Thyroid gland (tissue), 4 donors: ENCODE measurements at regions not wholly inside any gene's neighbourhood (a gene's known extent, or its start where the extent isn't known, plus 50 kb on each side); places are given as distances from the start of the nearest gene placed in this dataset.

Experiments used
- DNase-seq, 2 donors: peaks; one replicate each; pipeline ENCODE4 v3.0.0-alpha.2; 2019
- H3K27ac ChIP-seq, 3 donors: fragments of 200-600 bp; sonication (generic); 1 replicate in 2 of 3; 2 replicates in 1 of 3; pipeline ENCODE4 v1.5.1; 2016 to 2019; ENCODE audit warnings: mild to moderate bottlenecking in 1 of 3, moderate library complexity in 1 of 3
- H3K27me3 ChIP-seq: fragments of 200-600 bp; sonication (generic); one replicate; pipeline ENCODE4 v1.5.1; 2019
- H3K36me3 ChIP-seq, 2 donors: fragments of 200-600 bp; sonication (generic); one replicate each; pipeline ENCODE4 v1.5.1; 2016 to 2019
- H3K4me1 ChIP-seq, 2 donors: fragments of 200-600 bp; sonication (generic); one replicate each; pipeline ENCODE4 v1.5.1; 2017 to 2019
- H3K4me3 ChIP-seq, 3 donors: fragments of 200-600 bp; sonication (generic); replicated peaks in 1 of 3; 1 replicate in 2 of 3; 2 replicates in 1 of 3; pipeline ENCODE4 v1.5.1; 2016; ENCODE audit warnings: mild to moderate bottlenecking in 1 of 3
- H3K9me3 ChIP-seq: fragments of 200-600 bp; sonication (generic); one replicate; pipeline ENCODE4 v1.5.1; 2017
- CTCF ChIP-seq, 6 experiments: fragments of 200-600 bp in 3 of 6; fragments of 450-650 bp in 3 of 6; sonication (generic) in 3 of 6; IDR thresholded peaks; one replicate each; pipeline ENCODE4 v1.5.1; 2016 to 2019; ENCODE audit warnings: antibody characterized with exemption in 6 of 6, mild to moderate bottlenecking in 2 of 6, inconsistent platforms in 1 of 6, moderate library complexity in 1 of 6
- POLR2A ChIP-seq, 2 donors: fragments of 450-650 bp; IDR thresholded peaks; one replicate each; pipeline ENCODE4 v1.6.1; 2017; ENCODE audit warnings: antibody characterized with exemption in 2 of 2, mild to moderate bottlenecking in 2 of 2, moderate library complexity in 1 of 2
- WGBS, 2 donors: methylation state at CpG; one replicate each; pipeline ENCODE4 v1.1.5; 2017; 5-methylcytosine and 5-hydroxymethylcytosine counted together
- intact Hi-C: fragments of 100-400 bp; cut with DNase I; formaldehyde crosslinking; loops from one replicate; pipeline ENCODE4 v1.15.1; 2023

GRCh38 chr12:70094467-70094866, 148.8 kb upstream of the CNOT2 start:
- Histone ChIP-seq H3K27me3 (no peaks in the 10 kb centered on the region), H3K36me3 (no peaks in the 10 kb centered on the region), H3K27ac (no peak overlapping the region), H3K4me1 (no peaks in the 10 kb centered on the region), H3K4me3 (no peak overlapping the region), H3K9me3 (no peaks in the 10 kb centered on the region)
- 82 to 87% methylated on average over 2 of the region's 2 CpGs for WGBS, 2 donors
- intact Hi-C loops = no loop called here
- no peak for DNase-seq
- TF ChIP-seq POLR2A (IDR thresholded peaks at IDR 0.05) (no peak), CTCF (IDR thresholded peaks at IDR 0.05) (no peak)

- Histone ChIP-seq H3K4me3 (no peak overlapping the region), H3K36me3 (no peaks in the 10 kb centered on the region), H3K9me3 (no peaks in the 10 kb centered on the region), H3K27me3 (no peaks in the 10 kb centered on the region), H3K27ac (no peak overlapping the region), H3K4me1 (no peaks in the 10 kb centered on the region)
- no peak for DNase-seq
- intact Hi-C loops = no loop called here
- 92 to 95% methylated on average over 2 of the region's 2 CpGs for WGBS, 2 donors
- TF ChIP-seq POLR2A (IDR thresholded peaks at IDR 0.05) = no peak
- no peak for TF ChIP-seq CTCF (IDR thresholded peaks at IDR 0.05)
These were observed 146.3 kb upstream of the CNOT2 start for GRCh38 chr12:70096759-70097410.

- Histone ChIP-seq H3K27me3 (no peaks in the 10 kb centered on the region), H3K4me1 (no peaks in the 10 kb centered on the region), H3K36me3 (no peaks in the 10 kb centered on the region), H3K27ac (no peak overlapping the region), H3K4me3 (no peak overlapping the region), H3K9me3 (no peaks in the 10 kb centered on the region)
- TF ChIP-seq CTCF (IDR thresholded peaks at IDR 0.05) (no peak), POLR2A (IDR thresholded peaks at IDR 0.05) (no peak)
- no peak for DNase-seq
- intact Hi-C loops = no loop called here
- 81 to 93% methylated on average over 1 of the region's 1 CpG for WGBS, 2 donors
These were observed 142.2 kb upstream of the CNOT2 start for GRCh38 chr12:70101064-70101463.

- Histone ChIP-seq H3K4me3 (no peak overlapping the region), H3K4me1 (no peaks in the 10 kb centered on the region), H3K9me3 (no peaks in the 10 kb centered on the region), H3K27me3 (no peaks in the 10 kb centered on the region), H3K27ac (no peak overlapping the region), H3K36me3 (no peaks in the 10 kb centered on the region)
- TF ChIP-seq CTCF (IDR thresholded peaks at IDR 0.05) = no peak
- TF ChIP-seq POLR2A (IDR thresholded peaks at IDR 0.05) = no peak
- intact Hi-C loops = no loop called here
- no peak for DNase-seq
- WGBS, 2 donors = 60 to 76% methylated on average over 1 of the region's 1 CpG
These were observed 136.9 kb upstream of the CNOT2 start for GRCh38 chr12:70106347-70106746.

GRCh38 chr12:70110085-70110484, 133.1 kb upstream of the CNOT2 start:
- Histone ChIP-seq H3K9me3 (no peaks in the 10 kb centered on the region), H3K27ac (no peak overlapping the region), H3K36me3 (no peaks in the 10 kb centered on the region), H3K4me3 (no peak overlapping the region), H3K27me3 (no peaks in the 10 kb centered on the region), H3K4me1 (no peaks in the 10 kb centered on the region)
- WGBS, 2 donors = 39 to 93% methylated on average over 1 of the region's 1 CpG
- intact Hi-C loops = no loop called here
- no peak for TF ChIP-seq POLR2A (IDR thresholded peaks at IDR 0.05)
- no peak for TF ChIP-seq CTCF (IDR thresholded peaks at IDR 0.05)
- DNase-seq = no peak
